ENCODE measurements at regions not wholly inside any gene's neighbourhood (a gene's known extent, or its start where the extent isn't known, plus 50 kb on each side); places are given as distances from the start of the nearest gene placed in this dataset.

DNA sequence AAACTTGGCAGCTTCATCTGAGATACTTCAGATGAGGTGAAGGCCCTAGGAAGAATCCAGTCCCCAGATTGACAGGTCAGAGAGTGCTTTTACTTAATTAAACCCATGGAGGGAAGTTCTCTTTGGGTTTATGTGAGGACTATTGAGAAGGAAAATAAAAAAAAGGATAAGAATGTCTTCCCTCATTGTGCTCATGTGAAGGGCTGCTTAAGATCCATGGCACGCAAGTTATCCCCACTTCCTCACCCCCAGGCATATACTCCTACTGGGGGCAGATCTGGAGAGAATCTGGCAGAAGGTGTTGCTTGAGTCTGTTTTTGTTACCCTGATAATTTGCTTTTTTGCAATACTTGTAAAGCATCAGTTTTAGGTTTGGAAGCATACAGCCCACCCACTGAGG, 322.9 kb upstream of the TFAP2D start:
- TF ChIP-seq, protein P1, sequence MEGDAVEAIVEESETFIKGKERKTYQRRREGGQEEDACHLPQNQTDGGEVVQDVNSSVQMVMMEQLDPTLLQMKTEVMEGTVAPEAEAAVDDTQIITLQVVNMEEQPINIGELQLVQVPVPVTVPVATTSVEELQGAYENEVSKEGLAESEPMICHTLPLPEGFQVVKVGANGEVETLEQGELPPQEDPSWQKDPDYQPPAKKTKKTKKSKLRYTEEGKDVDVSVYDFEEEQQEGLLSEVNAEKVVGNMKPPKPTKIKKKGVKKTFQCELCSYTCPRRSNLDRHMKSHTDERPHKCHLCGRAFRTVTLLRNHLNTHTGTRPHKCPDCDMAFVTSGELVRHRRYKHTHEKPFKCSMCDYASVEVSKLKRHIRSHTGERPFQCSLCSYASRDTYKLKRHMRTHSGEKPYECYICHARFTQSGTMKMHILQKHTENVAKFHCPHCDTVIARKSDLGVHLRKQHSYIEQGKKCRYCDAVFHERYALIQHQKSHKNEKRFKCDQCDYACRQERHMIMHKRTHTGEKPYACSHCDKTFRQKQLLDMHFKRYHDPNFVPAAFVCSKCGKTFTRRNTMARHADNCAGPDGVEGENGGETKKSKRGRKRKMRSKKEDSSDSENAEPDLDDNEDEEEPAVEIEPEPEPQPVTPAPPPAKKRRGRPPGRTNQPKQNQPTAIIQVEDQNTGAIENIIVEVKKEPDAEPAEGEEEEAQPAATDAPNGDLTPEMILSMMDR (IDR thresholded peaks at IDR 0.05) = no peak
- no peak for TF ChIP-seq POLR2A (IDR thresholded peaks at IDR 0.05)

All from sigmoid colon (tissue), 3 donors.